GM23338 (cell line): ENCODE measurements at regions not wholly inside any gene's neighbourhood (a gene's known extent, or its start where the extent isn't known, plus 50 kb on each side); places are given as distances from the start of the nearest gene placed in this dataset.

Experiments
- ATAC-seq: fragments of 200-7000 bp; cut with Tn5 transposase; 3 replicates; pipeline ENCODE4 v1.9.1; 2020
- DNase-seq: peaks from one replicate; pipeline ENCODE4 v3.0.0-alpha.2; 2015; ENCODE audit warnings: low spot score
- H2AFZ ChIP-seq: fragments of 200-600 bp; sonication (generic); 2 replicates; pipeline ENCODE4 v1.8.0; 2016; ENCODE audit warnings: antibody characterized with exemption, mild to moderate bottlenecking, moderate library complexity
- H3F3A ChIP-seq: fragments of 200-600 bp; sonication (generic); replicated peaks from 2 replicates; pipeline ENCODE4 v1.8.0; 2017; ENCODE audit warnings: antibody characterized with exemption, mixed run types, low read depth
- H3K27ac ChIP-seq: fragments of 200-600 bp; sonication (generic); 2 replicates; pipeline ENCODE4 v1.6.1; 2016; ENCODE audit warnings: low read depth
- H3K27me3 ChIP-seq: fragments of 200-600 bp; sonication (generic); 2 replicates; pipeline ENCODE4 v1.8.0; 2016; ENCODE audit warnings: mild to moderate bottlenecking, mixed run types, moderate library complexity; ENCODE audit not compliant: insufficient read depth
- H3K36me3 ChIP-seq: fragments of 200-600 bp; sonication (generic); 2 replicates; pipeline ENCODE4 v1.8.0; 2016; ENCODE audit warnings: mild to moderate bottlenecking; ENCODE audit not compliant: insufficient read depth
- H3K4me1 ChIP-seq: fragments of 200-600 bp; sonication (generic); 2 replicates; pipeline ENCODE4 v1.8.0; 2016; ENCODE audit warnings: mild to moderate bottlenecking, moderate library complexity; ENCODE audit not compliant: insufficient read depth
- H3K4me2 ChIP-seq: fragments of 200-600 bp; sonication (generic); 2 replicates; pipeline ENCODE4 v1.7.1; 2017; ENCODE audit warnings: mixed run types
- H3K4me3 ChIP-seq: fragments of 200-600 bp; sonication (generic); 2 replicates; pipeline ENCODE4 v1.6.1; 2016; ENCODE audit warnings: mixed run types
- H3K79me2 ChIP-seq: fragments of 200-600 bp; sonication (generic); replicated peaks from 2 replicates; pipeline ENCODE4 v1.8.0; 2017; ENCODE audit warnings: mild to moderate bottlenecking; ENCODE audit not compliant: insufficient read depth
- H3K9me2 ChIP-seq: fragments of 200-600 bp; sonication (generic); 2 replicates; pipeline ENCODE4 v1.8.0; 2017; ENCODE audit not compliant: insufficient read depth
- H4K20me1 ChIP-seq: fragments of 200-600 bp; sonication (generic); replicated peaks from 2 replicates; pipeline ENCODE4 v1.8.0; 2017; ENCODE audit warnings: mild to moderate bottlenecking; ENCODE audit not compliant: insufficient read depth
- H3K27ac Mint-ChIP-seq: 2 replicates; pipeline ENCODE4 v1.8.0; 2020; ENCODE audit warnings: inconsistent platforms, mild to moderate bottlenecking, moderate library complexity, mixed read lengths
- H3K27me3 Mint-ChIP-seq: 3 replicates; pipeline ENCODE4 v1.8.0; 2022; ENCODE audit warnings: low read depth, mild to moderate bottlenecking, moderate library complexity, mixed read lengths, inconsistent platforms; ENCODE audit not compliant: insufficient read depth, poor library complexity
- H3K36me3 Mint-ChIP-seq: 3 replicates; pipeline ENCODE4 v1.8.0; 2021; ENCODE audit warnings: low read depth, mild to moderate bottlenecking, inconsistent platforms, moderate library complexity, mixed read lengths
- H3K4me1 Mint-ChIP-seq: 3 replicates; pipeline ENCODE4 v1.8.0; 2020; ENCODE audit warnings: mild to moderate bottlenecking, inconsistent platforms, mixed read lengths
- H3K4me3 Mint-ChIP-seq: 3 replicates; pipeline ENCODE4 v1.8.0; 2021; ENCODE audit warnings: moderate library complexity, mild to moderate bottlenecking, inconsistent platforms, mixed read lengths
- H3K9me3 Mint-ChIP-seq: 3 replicates; pipeline ENCODE4 v1.8.0; 2020; ENCODE audit warnings: moderate library complexity, mild to moderate bottlenecking, inconsistent platforms, mixed read lengths
- CREB1 ChIP-seq: fragments of 250-450 bp; sonication (Bioruptor Pico); IDR thresholded peaks from 2 replicates; pipeline ENCODE4 v1.5.0; 2020; ENCODE audit warnings: low read depth, mild to moderate bottlenecking, moderate library complexity
- CTCF ChIP-seq, 2 experiments: fragments of 200-600 bp in 1 of 2; sonication (generic) in 1 of 2; conservative IDR thresholded peaks; 2 replicates each; pipeline versions ENCODE4 v1.5.1 to v1.6.1; 2016 to 2017; ENCODE audit warnings: antibody characterized with exemption in 2 of 2, low read depth in 2 of 2, mild to moderate bottlenecking in 2 of 2, moderate library complexity in 1 of 2
- ETS1 ChIP-seq: IDR thresholded peaks from 2 replicates; pipeline ENCODE4 v1.6.1; 2016; ENCODE audit warnings: antibody characterized with exemption
- EZH2phosphoT487 ChIP-seq: fragments of 200-600 bp; sonication (generic); IDR thresholded peaks from one replicate; pipeline ENCODE4 v1.8.1; 2018; ENCODE audit warnings: antibody characterized with exemption; ENCODE audit not compliant: unreplicated experiment
- JUNB ChIP-seq: IDR thresholded peaks from one replicate; pipeline ENCODE4 v1.6.1; 2016; ENCODE audit warnings: antibody characterized with exemption; ENCODE audit not compliant: unreplicated experiment
- NANOG ChIP-seq: IDR thresholded peaks from 2 replicates; pipeline ENCODE4 v1.6.1; 2016; ENCODE audit warnings: antibody characterized with exemption, borderline replicate concordance
- STAT1 ChIP-seq: IDR thresholded peaks from one replicate; pipeline ENCODE4 v1.6.1; 2016; ENCODE audit warnings: antibody characterized with exemption; ENCODE audit not compliant: unreplicated experiment
- ZNF114 ChIP-seq: fragments of 250-450 bp; sonication (Bioruptor Pico); IDR thresholded peaks from 2 replicates; pipeline ENCODE4 v1.5.0; 2020; ENCODE audit warnings: mild to moderate bottlenecking, moderate library complexity
- TF ChIP-seq, protein P1 (sequence below): fragments of 250-450 bp; sonication (Bioruptor Pico); IDR thresholded peaks from 2 replicates; pipeline ENCODE4 v1.5.0; 2020; ENCODE audit warnings: mild to moderate bottlenecking, moderate library complexity
- TF ChIP-seq, protein P2 (sequence below): IDR thresholded peaks from one replicate; pipeline ENCODE4 v1.6.1; 2018; ENCODE audit warnings: antibody characterized with exemption; ENCODE audit not compliant: unreplicated experiment

DNA sequence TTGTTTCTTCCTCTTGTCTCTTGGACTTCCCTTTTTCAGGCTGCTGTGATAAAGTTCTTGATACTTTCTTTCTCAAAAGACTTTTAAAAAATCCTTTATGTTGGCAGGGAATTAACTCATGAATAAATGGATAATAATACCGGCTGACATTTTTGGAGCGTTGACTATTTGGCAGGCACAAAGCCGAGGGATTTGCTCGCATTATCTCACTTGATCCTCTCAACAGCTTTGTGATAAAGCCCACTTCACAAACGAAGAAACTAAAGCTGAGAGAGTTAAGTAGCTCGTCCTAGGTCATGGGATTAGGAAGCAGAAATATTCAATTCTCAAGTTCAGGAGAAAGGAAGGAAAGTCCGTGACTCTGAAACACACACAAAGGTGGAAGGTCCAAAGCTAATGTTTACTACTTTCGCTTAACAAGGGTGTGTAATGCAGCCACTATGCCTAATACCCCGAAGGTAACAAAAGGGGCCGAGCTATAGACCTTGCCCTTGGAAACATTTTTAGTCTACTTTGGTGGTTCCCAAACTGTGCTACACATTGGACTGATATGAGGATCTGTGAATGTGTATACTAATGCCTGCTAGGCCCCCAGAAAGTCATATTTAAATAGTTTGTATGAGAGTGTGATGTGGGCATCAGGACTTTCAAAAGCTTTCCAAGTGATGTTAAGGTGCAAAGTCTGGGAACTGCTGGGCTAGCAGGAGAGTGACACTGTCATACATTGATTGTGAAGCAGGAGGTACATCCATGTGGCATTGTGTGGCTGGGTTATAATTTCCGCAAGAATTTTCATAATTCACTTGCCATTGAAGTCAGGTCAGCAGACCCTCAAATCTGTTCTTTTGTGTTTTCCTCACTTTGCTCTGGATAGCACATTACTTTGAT is 508.4 kb downstream of the PLCL1 start (continued):
- TF ChIP-seq, protein P1, sequence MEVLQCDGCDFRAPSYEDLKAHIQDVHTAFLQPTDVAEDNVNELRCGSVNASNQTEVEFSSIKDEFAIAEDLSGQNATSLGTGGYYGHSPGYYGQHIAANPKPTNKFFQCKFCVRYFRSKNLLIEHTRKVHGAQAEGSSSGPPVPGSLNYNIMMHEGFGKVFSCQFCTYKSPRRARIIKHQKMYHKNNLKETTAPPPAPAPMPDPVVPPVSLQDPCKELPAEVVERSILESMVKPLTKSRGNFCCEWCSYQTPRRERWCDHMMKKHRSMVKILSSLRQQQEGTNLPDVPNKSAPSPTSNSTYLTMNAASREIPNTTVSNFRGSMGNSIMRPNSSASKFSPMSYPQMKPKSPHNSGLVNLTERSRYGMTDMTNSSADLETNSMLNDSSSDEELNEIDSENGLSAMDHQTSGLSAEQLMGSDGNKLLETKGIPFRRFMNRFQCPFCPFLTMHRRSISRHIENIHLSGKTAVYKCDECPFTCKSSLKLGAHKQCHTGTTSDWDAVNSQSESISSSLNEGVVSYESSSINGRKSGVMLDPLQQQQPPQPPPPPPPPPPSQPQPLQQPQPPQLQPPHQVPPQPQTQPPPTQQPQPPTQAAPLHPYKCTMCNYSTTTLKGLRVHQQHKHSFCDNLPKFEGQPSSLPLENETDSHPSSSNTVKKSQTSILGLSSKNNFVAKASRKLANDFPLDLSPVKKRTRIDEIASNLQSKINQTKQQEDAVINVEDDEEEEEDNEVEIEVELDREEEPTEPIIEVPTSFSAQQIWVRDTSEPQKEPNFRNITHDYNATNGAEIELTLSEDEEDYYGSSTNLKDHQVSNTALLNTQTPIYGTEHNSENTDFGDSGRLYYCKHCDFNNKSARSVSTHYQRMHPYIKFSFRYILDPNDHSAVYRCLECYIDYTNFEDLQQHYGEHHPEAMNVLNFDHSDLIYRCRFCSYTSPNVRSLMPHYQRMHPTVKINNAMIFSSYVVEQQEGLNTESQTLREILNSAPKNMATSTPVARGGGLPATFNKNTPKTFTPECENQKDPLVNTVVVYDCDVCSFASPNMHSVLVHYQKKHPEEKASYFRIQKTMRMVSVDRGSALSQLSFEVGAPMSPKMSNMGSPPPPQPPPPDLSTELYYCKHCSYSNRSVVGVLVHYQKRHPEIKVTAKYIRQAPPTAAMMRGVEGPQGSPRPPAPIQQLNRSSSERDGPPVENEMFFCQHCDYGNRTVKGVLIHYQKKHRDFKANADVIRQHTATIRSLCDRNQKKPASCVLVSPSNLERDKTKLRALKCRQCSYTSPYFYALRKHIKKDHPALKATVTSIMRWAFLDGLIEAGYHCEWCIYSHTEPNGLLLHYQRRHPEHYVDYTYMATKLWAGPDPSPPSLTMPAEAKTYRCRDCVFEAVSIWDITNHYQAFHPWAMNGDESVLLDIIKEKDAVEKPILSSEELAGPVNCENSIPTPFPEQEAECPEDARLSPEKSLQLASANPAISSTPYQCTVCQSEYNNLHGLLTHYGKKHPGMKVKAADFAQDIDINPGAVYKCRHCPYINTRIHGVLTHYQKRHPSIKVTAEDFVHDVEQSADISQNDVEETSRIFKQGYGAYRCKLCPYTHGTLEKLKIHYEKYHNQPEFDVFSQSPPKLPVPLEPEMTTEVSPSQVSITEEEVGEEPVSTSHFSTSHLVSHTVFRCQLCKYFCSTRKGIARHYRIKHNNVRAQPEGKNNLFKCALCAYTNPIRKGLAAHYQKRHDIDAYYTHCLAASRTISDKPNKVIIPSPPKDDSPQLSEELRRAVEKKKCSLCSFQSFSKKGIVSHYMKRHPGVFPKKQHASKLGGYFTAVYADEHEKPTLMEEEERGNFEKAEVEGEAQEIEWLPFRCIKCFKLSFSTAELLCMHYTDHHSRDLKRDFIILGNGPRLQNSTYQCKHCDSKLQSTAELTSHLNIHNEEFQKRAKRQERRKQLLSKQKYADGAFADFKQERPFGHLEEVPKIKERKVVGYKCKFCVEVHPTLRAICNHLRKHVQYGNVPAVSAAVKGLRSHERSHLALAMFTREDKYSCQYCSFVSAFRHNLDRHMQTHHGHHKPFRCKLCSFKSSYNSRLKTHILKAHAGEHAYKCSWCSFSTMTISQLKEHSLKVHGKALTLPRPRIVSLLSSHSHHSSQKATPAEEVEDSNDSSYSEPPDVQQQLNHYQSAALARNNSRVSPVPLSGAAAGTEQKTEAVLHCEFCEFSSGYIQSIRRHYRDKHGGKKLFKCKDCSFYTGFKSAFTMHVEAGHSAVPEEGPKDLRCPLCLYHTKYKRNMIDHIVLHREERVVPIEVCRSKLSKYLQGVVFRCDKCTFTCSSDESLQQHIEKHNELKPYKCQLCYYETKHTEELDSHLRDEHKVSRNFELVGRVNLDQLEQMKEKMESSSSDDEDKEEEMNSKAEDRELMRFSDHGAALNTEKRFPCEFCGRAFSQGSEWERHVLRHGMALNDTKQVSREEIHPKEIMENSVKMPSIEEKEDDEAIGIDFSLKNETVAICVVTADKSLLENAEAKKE, result no peak
- no peak for TF ChIP-seq JUNB

DNA sequence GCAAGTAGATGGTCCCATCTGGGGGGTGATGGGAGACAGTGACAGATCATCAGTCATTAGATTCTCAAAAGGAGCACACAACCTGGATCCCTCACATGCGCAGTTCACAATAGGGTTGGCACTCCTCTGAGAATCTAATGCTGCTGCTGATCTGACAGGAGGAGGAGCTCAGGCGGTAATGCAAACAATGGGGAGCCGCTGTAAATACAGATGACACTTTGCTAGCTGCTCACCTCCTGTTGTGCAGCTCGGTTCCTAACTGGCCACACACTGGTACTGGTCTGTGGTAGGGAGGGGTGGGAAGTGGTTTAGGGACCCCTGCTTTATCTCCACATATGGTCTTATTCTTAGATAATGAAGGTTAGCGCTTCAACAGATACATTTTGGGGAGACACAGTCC is 506.6 kb downstream of the PLCL1 start:
- no peaks in the 10 kb centered on the region for H3K27me3 Mint-ChIP-seq
- H3K36me3 ChIP-seq, result no peaks in the 10 kb centered on the region

More for the DNA sequence above, 506.6 kb downstream of the PLCL1 start:
- Histone ChIP-seq H3K79me2 (no peaks in the 10 kb centered on the region), H3K4me1 (peaks cover 7% of the 10 kb centered on the region; the same call in 1 of the 2 replicates), H2AFZ (no peak overlapping the region), H3K4me2 (no peak overlapping the region), H3K4me3 (no peak overlapping the region), H3K27ac (no peak overlapping the region), H3K27me3 (no peaks in the 10 kb centered on the region), H4K20me1 (no peaks in the 10 kb centered on the region), H3K9me2 (0 out of 2 replicates have a peak, but pooled peaks cover 6% of the 10 kb centered on the region), H3F3A (no peaks in the 10 kb centered on the region)
- DNase-seq, result no peak
- no peak overlapping the region for H3K4me3 Mint-ChIP-seq
- H3K36me3 Mint-ChIP-seq, result peaks cover 2% of the 10 kb centered on the region; the same call in 2 of the 3 replicates
- H3K4me1 Mint-ChIP-seq, result peaks cover 17% of the 10 kb centered on the region
- TF ChIP-seq ZNF114 (CRISPR knock-in tag) (no peak), CREB1 (CRISPR knock-in tag) (no peak), ETS1 (no peak), NANOG (no peak), EZH2phosphoT487 (no peak), CTCF (conservative IDR thresholded peaks at IDR 0.05; ENCODE audit: low read depth in 2 of 2) (no peak), STAT1 (no peak), JUNB (no peak)
- TF ChIP-seq, protein P2, sequence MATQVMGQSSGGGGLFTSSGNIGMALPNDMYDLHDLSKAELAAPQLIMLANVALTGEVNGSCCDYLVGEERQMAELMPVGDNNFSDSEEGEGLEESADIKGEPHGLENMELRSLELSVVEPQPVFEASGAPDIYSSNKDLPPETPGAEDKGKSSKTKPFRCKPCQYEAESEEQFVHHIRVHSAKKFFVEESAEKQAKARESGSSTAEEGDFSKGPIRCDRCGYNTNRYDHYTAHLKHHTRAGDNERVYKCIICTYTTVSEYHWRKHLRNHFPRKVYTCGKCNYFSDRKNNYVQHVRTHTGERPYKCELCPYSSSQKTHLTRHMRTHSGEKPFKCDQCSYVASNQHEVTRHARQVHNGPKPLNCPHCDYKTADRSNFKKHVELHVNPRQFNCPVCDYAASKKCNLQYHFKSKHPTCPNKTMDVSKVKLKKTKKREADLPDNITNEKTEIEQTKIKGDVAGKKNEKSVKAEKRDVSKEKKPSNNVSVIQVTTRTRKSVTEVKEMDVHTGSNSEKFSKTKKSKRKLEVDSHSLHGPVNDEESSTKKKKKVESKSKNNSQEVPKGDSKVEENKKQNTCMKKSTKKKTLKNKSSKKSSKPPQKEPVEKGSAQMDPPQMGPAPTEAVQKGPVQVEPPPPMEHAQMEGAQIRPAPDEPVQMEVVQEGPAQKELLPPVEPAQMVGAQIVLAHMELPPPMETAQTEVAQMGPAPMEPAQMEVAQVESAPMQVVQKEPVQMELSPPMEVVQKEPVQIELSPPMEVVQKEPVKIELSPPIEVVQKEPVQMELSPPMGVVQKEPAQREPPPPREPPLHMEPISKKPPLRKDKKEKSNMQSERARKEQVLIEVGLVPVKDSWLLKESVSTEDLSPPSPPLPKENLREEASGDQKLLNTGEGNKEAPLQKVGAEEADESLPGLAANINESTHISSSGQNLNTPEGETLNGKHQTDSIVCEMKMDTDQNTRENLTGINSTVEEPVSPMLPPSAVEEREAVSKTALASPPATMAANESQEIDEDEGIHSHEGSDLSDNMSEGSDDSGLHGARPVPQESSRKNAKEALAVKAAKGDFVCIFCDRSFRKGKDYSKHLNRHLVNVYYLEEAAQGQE, result no peak
- no peak overlapping the region for H3K27ac Mint-ChIP-seq
- peaks cover 3% of the 10 kb centered on the region; the same call in 2 of the 3 replicates for H3K9me3 Mint-ChIP-seq
- no peak for ATAC-seq
